ENCODE measurements at regions not wholly inside any gene's neighbourhood (a gene's known extent, or its start where the extent isn't known, plus 50 kb on each side); places are given as distances from the start of the nearest gene placed in this dataset.
A peak's percentile ranks its signal among the peaks of the same experiment; 100 is the strongest.
"Not testable (repeated sequence)": the region's sequence is repeated elsewhere in the genome, so short reads cannot be mapped to it uniquely, and the experiment has no call there.

DNA sequence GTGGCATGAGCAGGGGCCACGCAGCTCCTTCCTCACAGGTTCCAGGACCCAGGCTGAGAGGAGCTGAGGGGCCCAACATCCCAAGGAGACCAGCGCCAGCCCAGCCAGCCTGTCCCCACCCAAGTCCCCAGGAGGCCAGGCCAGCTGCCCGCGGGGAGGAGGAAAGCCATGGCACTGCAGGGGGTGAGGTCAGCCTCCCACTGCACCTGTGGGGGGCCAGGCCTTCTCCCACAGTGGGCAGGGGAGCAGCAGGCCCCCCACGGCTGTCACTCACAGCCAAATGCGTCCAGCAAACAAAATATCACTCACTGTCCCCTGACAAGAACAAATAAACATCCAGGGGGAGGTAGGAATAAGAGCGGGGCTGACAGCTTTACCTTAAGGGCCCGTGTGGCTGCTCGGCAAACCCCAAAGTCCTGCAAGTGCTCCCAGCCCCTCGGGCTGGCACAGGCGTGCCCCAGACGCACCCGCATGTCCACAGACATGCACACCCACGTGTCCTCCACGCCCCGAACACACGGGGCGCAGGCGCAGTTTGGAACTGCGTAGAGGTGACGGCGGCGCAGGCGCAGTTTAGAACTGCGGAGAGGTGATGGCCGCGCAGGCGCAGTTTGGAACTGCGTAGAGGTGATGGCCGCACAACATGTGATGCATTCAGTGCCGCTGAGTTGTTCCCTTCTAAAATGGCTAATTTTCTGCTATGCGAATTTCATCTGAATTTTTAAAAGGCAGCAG, 291.1 kb downstream of the FOXL1 start:
- no peak for DNase-seq

DNA sequence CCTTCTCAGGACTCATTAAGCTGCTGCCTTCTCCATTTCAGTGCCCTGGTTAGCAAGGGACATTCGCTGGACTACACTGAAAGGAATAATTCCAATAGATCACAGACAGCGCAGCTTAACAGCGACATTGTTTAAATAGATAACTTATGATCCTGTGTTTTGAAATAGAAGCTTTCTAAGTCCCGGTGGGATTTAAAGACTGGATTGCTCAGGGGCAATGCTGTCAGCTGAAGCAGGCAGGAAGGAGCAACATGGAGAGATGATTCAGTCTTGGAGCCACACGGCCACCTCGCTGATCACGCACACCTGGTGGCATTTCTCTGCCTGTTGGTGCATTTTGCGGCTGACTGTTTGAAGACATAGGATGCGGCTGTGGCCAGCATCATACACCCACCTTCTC, 292.0 kb downstream of the FOXL1 start:
- no peak for DNase-seq

GRCh38 chr16:86872131-86872530, 293.8 kb downstream of the FOXL1 start:
- peak; percentile 36 for DNase-seq

GRCh38 chr16:86872833-86873232, 294.5 kb downstream of the FOXL1 start:
- no peak for DNase-seq

- DNase-seq, result no peak
These were observed 295.8 kb downstream of the FOXL1 start for GRCh38 chr16:86874141-86874540.

GRCh38 chr16:86876499-86876898, 298.1 kb downstream of the FOXL1 start:
- no peak for DNase-seq

GRCh38 chr16:86877108-86877507, 298.8 kb downstream of the FOXL1 start:
- DNase-seq, result no peak

DNA sequence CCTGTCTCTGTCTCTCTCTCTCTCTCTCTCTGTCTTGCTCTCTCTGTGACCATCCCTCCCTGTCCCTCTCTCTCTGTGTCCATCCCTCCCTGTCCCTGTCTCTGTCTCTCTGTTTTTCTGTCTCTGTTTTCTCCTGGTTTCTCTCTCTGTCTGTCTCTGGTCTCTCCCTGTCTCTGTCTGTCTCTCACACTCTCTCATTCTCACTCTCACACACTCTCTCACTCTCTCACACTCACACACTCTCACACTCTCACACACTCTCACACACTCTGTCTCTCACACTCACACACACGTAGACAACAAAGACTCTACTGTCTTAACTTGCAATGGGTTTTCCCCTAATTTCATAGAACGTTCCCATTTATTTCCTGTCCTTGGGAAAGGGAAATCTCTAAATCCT, 299.5 kb downstream of the FOXL1 start:
- DNase-seq, result no peak

DNA sequence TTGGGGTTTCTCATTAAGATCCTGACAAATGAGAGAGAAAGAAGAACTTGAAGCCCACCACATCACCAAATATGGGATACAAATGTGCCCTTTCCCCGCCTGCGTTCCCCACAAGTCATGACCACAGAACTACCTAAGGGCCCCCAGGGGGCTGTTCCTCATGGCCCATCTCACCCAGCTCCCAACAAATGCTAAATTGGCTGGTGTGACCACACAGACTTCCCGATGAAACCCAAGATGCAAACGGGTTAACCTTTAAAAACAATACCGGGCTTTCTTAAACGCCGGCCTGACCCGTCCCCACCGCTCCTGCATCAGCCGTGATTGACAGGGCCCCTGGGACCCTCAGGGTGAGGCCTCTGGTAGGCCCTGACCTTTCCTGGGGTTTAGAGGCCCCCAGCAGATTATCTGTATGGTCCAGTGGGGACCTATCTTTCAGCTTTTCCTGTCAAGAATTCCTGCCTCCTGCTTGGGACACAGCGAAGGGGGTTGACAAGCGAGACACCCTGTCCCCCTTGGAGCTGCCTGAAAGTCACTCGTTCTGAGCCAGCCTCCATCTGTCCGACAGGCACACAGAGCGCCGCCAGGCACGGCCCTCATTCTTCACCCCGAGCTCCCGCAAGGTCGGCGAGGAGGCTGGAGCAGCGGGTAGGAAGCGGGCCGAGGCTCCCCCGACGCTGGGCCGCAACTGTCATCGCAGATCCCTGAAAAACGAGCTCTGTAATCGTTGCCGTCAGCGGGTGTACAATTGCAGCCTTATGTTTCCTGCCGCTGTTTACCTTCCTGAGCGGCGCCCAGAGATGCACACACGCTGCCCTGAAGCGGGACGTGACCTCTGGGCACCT, 300.1 kb downstream of the FOXL1 start:
- DNase-seq, result peak; percentile 52

DNA sequence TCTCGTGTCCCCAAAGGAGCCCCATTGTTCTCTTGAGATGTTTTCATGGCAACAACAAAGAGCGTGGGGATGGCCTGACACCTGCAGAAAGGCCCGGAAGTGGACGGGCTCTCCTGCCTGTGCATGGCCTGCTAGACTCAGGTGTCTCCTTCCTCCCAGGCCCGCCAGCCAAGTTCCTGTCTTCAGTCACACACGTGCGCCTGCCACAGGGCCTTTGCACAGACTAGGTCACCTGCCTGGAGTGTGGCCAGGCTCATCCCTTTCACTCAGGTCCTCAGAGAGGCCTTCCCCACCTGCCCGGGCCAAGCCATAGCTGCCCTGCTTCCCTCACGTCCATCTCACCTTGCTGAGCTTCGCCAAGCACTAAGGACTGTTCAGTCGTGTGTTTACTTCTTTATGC, 300.9 kb downstream of the FOXL1 start:
- DNase-seq, result no peak

- no peak for DNase-seq
These were observed 302.2 kb downstream of the FOXL1 start for GRCh38 chr16:86880316-86881117.

- no peak for DNase-seq
These were observed 302.8 kb downstream of the FOXL1 start for GRCh38 chr16:86881118-86881510.

- DNase-seq, result no peak
These were observed 303.5 kb downstream of the FOXL1 start for GRCh38 chr16:86881861-86882273.

GRCh38 chr16:86882586-86883280, 304.4 kb downstream of the FOXL1 start:
- DNase-seq, result no peak

- no peak for DNase-seq
These were observed 305.4 kb downstream of the FOXL1 start for GRCh38 chr16:86883583-86884389.

GRCh38 chr16:86884390-86884650, 306.0 kb downstream of the FOXL1 start:
- DNase-seq, result no peak

- DNase-seq, result no peak
These were observed 306.8 kb downstream of the FOXL1 start for GRCh38 chr16:86885139-86885538.

GRCh38 chr16:86886651-86887050, 308.3 kb downstream of the FOXL1 start:
- DNase-seq, result no peak

GRCh38 chr16:86887416-86887815, 309.1 kb downstream of the FOXL1 start:
- DNase-seq, result no peak

GRCh38 chr16:86888231-86889053, 310.1 kb downstream of the FOXL1 start:
- no peak for DNase-seq

- not testable (repeated sequence) for DNase-seq
These were observed 310.7 kb downstream of the FOXL1 start for GRCh38 chr16:86889054-86889366.
